ENCODE measurements at regions not wholly inside any gene's neighbourhood (a gene's known extent, or its start where the extent isn't known, plus 50 kb on each side); places are given as distances from the start of the nearest gene placed in this dataset.
A peak's percentile ranks its signal among the peaks of the same experiment; 100 is the strongest.

GRCh38 chr3:66884659-66885058 is 113.4 kb upstream of the KBTBD8 start:
- CTCF ChIA-PET, result no interaction called here
- Histone ChIP-seq H3K27me3 (replicated peaks; ENCODE audit: insufficient read depth, low read depth, low read length, poor library complexity) (no peaks in the 10 kb centered on the region), H3K4me3 (ENCODE audit: low read depth, low read length, poor library complexity, severe bottlenecking) (no peak overlapping the region), H3K9me3 (ENCODE audit: low read depth, low read length, poor library complexity, severe bottlenecking) (no peaks in the 10 kb centered on the region), H3K27ac (ENCODE audit: low read depth, low read length, poor library complexity, severe bottlenecking) (no peak overlapping the region), H3K4me1 (ENCODE audit: insufficient read depth, low read length, poor library complexity, severe bottlenecking) (no peaks in the 10 kb centered on the region), H3K36me3 (ENCODE audit: insufficient read depth, low read length, poor library complexity, severe bottlenecking) (no peaks in the 10 kb centered on the region)
- DNase-seq (ENCODE audit: low spot score), result no peak
- intact Hi-C loops (cut with micrococcal nuclease; ENCODE audit: unreplicated experiment), result no loop called here
- no TSS peak for BruUV-seq (replicated peaks)
- TF ChIP-seq EZH2 (IDR thresholded peaks at IDR 0.05; ENCODE audit: borderline replicate concordance, low read depth, low read length, poor library complexity, severe bottlenecking), result no peak
- TF ChIP-seq CTCF (conservative IDR thresholded peaks at IDR 0.05; ENCODE audit: low read depth, low read length), result no peak
- POLR2A ChIA-PET (ENCODE audit: low non-redundant PET), result no interaction called here

- H3K27ac ChIP-seq (ENCODE audit: low read depth, low read length, poor library complexity, severe bottlenecking), result no peak overlapping the region
- no TSS peak for BruUV-seq (replicated peaks)
- intact Hi-C loops (cut with micrococcal nuclease; ENCODE audit: unreplicated experiment), result no loop called here
- ChIA-PET CTCF (no interaction called here), POLR2A (ENCODE audit: low non-redundant PET) (no interaction called here)
- no peaks in the 10 kb centered on the region for H3K27me3 ChIP-seq (replicated peaks; ENCODE audit: insufficient read depth, low read depth, low read length, poor library complexity)
- H3K36me3 ChIP-seq (ENCODE audit: insufficient read depth, low read length, poor library complexity, severe bottlenecking), result no peaks in the 10 kb centered on the region
- DNase-seq (ENCODE audit: low spot score), result peak; percentile 0
- no peaks in the 10 kb centered on the region for H3K4me1 ChIP-seq (ENCODE audit: insufficient read depth, low read length, poor library complexity, severe bottlenecking)
- no peak overlapping the region for H3K4me3 ChIP-seq (ENCODE audit: low read depth, low read length, poor library complexity, severe bottlenecking)
- H3K9me3 ChIP-seq (ENCODE audit: low read depth, low read length, poor library complexity, severe bottlenecking), result no peaks in the 10 kb centered on the region
- no peak for TF ChIP-seq CTCF (conservative IDR thresholded peaks at IDR 0.05; ENCODE audit: low read depth, low read length)
- TF ChIP-seq EZH2 (IDR thresholded peaks at IDR 0.05; ENCODE audit: borderline replicate concordance, low read depth, low read length, poor library complexity, severe bottlenecking), result no peak
These were observed 112.6 kb upstream of the KBTBD8 start for GRCh38 chr3:66885326-66886000.

GRCh38 chr3:66889750-66890494 is 108.2 kb upstream of the KBTBD8 start:
- ChIA-PET CTCF (no interaction called here), POLR2A (ENCODE audit: low non-redundant PET) (no interaction called here)
- no peaks in the 10 kb centered on the region for H3K9me3 ChIP-seq (ENCODE audit: low read depth, low read length, poor library complexity, severe bottlenecking)
- H3K4me3 ChIP-seq (ENCODE audit: low read depth, low read length, poor library complexity, severe bottlenecking), result no peak overlapping the region
- TF ChIP-seq EZH2 (IDR thresholded peaks at IDR 0.05; ENCODE audit: borderline replicate concordance, low read depth, low read length, poor library complexity, severe bottlenecking) (no peak), CTCF (conservative IDR thresholded peaks at IDR 0.05; ENCODE audit: low read depth, low read length) (no peak)
- H3K36me3 ChIP-seq (ENCODE audit: insufficient read depth, low read length, poor library complexity, severe bottlenecking), result no peaks in the 10 kb centered on the region
- no peaks in the 10 kb centered on the region for H3K27me3 ChIP-seq (replicated peaks; ENCODE audit: insufficient read depth, low read depth, low read length, poor library complexity)
- BruUV-seq (replicated peaks), result no TSS peak
- intact Hi-C loops (cut with micrococcal nuclease; ENCODE audit: unreplicated experiment), result no loop called here
- H3K4me1 ChIP-seq (ENCODE audit: insufficient read depth, low read length, poor library complexity, severe bottlenecking), result no peaks in the 10 kb centered on the region
- H3K27ac ChIP-seq (ENCODE audit: low read depth, low read length, poor library complexity, severe bottlenecking), result no peak overlapping the region
- no peak for DNase-seq (ENCODE audit: low spot score)
